GM21447 (cell line): ENCODE measurements at regions not wholly inside any gene's neighbourhood (a gene's known extent, or its start where the extent isn't known, plus 50 kb on each side); places are given as distances from the start of the nearest gene placed in this dataset.

ENCODE experiments used
- ATAC-seq: cut with Tn5 transposase; IDR thresholded peaks from one replicate; pipeline ENCODE4 v1.9.1; 2021; ENCODE audit not compliant: unreplicated experiment

DNA sequence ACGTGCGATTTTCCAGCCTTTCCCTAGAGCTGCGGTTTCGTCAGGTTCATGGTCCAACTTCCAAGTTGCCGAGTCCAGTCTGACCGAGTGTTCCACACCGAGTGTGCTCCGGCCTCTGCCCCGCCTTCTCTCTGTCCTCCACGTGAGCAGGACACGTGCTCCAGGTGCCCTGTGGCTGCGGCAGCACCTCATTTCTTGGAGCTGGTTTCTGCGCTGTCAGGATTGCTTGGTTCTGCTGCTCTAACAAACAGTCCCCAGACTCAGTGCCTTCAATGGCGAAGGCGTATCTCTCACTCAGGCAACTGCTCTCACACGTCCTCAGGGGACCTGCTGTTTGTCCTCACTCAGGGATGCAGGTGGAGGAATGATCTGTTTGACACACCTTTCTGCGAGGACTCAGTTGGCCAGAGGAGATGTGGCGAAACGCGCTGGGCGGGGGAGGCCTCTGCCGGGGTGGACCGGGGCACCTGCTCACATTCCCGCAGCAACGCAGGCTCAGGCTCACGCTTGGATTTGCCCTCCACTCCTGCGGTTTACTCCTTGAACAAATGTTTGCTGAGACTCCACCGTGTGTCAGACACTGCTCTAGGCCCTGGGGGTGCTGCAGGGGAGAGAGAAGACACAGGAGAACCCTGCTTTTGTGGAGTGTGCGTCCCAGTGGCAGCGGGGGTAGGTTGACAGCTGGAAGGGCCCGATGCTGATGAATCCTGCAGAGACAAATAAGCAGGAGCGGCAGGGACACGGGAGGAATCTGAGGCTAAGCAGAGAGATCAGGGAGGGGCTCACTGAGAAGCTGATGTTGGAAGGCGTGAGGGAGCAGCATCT is 63.4 kb upstream of the FBRSL1 start:
- no peak for ATAC-seq

GRCh38 chr12:132424811-132425210 is 65.1 kb upstream of the FBRSL1 start:
- ATAC-seq: no peak

- ATAC-seq: no peak
Observed at GRCh38 chr12:132423820-132424645, 65.9 kb upstream of the FBRSL1 start.

DNA sequence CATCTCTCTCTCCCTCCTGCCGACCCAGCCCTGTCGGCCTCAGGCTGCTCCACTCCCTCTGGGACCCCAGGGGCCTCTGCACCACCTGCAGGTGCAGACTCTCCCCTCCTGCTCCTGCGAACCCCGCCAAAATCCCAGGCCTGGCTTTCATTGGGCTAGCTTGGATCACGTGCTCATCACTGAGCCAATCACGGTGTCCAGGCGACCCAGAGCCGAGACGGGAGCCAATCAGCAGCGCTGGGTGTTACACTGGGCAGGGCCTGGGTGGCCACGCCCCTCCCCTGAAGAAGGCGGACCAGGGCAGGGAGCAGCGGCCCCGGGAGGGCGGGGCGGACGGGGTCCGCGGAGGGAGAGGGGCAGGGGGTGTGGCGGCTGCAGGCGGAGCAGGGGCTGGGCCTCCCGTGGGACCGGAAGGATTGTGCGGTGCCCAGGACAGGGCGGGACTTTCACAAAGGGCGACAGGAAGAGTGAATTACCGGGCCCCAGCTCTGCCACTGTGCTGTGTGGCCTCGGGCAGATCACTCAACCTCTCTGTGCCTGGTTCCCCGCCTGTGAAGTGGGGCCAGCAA is 66.6 kb upstream of the FBRSL1 start:
- no peak for ATAC-seq

GRCh38 chr12:132422381-132423043 is 67.4 kb upstream of the FBRSL1 start:
- ATAC-seq: no peak

- ATAC-seq: no peak
Observed at GRCh38 chr12:132422040-132422380, 67.9 kb upstream of the FBRSL1 start.

- ATAC-seq: no peak
Observed at GRCh38 chr12:132419631-132420246, 70.2 kb upstream of the FBRSL1 start.

GRCh38 chr12:132418393-132418925 is 71.5 kb upstream of the FBRSL1 start:
- ATAC-seq: no peak

GRCh38 chr12:132417741-132418140 is 72.2 kb upstream of the FBRSL1 start:
- ATAC-seq: no peak

DNA sequence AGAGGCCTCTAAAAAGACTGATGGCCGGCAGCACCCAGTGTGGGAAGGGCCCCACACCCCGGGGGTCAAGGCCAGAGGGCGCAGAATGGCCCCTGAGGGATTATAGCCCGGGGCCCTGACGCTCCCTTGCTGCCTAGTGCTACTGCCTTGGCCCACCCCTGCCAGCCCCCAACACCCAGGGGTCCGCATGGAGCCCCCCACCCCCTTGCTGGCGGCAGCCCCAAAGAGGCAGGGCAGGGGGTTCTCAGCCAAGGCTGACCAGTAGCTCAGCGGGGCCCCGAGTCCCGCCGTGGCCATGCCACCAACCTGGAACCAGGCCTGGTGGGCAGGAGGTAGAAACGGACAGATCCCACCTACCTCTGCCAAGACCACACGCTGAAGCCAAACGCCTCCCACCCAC is 73.1 kb upstream of the FBRSL1 start:
- no peak for ATAC-seq

DNA sequence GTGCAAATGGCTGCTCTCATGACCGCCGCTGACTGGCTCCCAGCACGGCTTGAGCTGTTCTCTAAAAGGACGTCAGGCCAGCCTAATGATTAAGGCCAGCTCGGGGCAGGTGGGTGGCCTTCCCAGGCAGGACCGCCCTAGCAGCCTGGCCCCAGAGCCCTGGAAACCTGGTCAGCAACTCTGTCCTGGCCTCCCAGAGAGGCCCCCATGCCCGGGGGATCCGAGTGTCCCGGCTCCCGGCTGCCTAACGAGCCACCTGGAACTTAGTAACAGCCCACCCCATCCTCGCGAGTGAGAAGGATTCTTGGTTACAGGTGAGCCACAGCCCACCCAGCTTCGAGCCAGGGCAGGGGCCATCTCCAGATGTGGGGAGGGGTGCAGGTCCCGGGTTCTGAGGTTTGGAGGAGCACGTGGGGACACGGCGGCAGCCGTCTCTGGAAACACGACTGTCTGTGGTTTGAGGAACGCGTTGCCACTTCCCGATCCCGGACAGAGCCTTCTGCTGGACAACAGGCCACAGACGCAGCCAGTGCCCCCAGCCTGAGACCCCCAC is 73.8 kb upstream of the FBRSL1 start:
- no peak for ATAC-seq

- ATAC-seq: no peak
Observed at GRCh38 chr12:132415327-132416120, 74.4 kb upstream of the FBRSL1 start.

GRCh38 chr12:132414634-132415326 is 75.2 kb upstream of the FBRSL1 start:
- peak; percentile 85 for ATAC-seq

DNA sequence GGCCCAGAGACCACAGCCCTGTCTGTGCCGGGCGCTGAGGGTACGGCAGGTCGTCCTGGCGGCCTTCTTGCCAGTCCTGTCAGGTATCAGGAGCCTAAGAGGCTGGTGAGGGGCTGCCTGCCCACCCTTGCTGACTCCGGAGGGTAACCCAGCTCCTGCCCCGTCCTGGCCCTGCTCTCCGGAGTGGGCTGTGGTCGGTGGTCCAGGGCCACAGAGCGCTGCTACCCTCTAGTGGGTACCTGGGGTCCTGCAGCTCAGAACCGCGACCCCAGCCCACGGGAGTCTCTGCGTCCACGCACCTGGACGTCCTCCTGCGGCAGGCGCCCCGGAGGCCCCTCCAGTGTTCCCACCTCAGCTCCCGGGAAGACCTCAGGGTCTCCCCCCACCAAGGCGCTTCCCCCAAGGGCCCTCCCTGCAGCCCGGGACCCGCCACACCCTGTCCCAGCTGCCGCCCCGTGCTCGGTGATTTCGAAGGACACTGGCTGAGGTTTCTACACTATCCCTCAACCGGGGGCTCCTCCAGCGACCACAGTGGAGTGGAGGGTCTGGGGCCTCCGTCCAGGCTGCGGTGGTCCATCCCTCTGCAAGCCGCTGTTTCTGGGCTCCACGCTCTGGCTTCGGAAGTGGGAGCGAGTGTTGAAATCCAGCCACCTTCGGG is 75.9 kb upstream of the FBRSL1 start:
- no peak for ATAC-seq

DNA sequence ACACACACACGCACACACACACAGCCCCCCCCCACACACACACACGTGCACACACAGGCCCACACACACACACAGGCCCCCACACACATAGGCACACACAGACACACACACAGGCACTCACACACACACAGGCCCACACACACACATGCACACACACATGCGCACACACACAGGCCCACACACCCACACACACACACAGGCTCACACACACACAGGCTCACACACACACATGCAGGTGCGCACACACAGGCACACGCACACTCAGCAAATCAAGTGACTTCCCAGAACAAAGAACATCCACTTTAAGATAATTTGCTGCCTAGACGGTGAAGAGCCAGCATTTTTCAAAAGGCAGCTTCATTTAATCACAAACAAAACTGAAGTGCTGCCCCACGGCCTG is 78.5 kb upstream of the FBRSL1 start:
- no peak for ATAC-seq

- ATAC-seq: no peak
Observed at GRCh38 chr12:132410849-132411248, 79.1 kb upstream of the FBRSL1 start.

DNA sequence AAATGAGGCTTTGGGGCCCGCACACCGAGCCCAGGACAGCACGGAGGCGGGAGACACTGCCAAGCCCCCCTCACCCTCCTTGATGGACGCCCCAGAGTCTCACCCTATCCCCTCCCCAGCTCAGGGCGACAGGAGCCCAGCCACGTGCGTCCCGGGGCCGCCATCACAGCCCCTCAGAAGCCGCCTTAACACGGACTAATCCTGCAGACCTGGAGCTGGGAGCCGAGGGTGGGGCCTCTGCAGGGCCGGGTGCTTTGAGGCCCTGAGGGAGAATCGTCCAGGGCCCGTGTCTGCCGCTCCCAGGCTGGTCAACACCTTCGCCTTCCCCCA is 79.7 kb upstream of the FBRSL1 start:
- no peak for ATAC-seq

- no peak for ATAC-seq
Observed at GRCh38 chr12:132409495-132410295, 80.3 kb upstream of the FBRSL1 start.
